ENCODE measurements at regions not wholly inside any gene's neighbourhood (a gene's known extent, or its start where the extent isn't known, plus 50 kb on each side); places are given as distances from the start of the nearest gene placed in this dataset.

DNA sequence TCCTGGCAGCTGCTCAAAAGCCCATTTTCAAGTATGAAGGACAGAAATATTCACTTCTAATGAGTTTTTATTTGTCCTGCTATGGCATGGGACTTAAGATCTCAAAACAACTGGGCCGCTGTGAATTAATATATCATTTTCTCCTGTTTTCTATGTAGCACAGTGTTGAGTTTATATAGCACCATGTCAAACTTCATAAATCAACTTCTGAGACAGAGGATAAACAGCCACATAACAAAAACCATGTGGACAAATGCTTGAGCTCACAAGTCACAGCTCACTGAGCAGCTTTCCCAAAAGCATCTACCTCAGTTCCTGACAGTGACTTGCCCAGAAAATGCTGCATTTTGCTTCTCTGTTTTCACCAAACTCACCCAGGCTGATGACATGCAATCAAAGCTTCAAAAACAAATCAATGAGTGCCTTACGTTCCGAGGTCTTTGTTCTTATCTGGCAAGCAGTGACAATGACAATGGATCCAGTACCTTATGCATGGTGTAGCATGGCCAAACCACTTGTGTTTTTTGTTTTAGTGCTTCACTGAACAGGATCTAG, 722.6 kb downstream of the LRRIQ3 start:
- no peak for TF ChIP-seq EZH2 (IDR thresholded peaks at IDR 0.05; ENCODE audit: borderline replicate concordance, low read length)
- TF ChIP-seq, protein P1, sequence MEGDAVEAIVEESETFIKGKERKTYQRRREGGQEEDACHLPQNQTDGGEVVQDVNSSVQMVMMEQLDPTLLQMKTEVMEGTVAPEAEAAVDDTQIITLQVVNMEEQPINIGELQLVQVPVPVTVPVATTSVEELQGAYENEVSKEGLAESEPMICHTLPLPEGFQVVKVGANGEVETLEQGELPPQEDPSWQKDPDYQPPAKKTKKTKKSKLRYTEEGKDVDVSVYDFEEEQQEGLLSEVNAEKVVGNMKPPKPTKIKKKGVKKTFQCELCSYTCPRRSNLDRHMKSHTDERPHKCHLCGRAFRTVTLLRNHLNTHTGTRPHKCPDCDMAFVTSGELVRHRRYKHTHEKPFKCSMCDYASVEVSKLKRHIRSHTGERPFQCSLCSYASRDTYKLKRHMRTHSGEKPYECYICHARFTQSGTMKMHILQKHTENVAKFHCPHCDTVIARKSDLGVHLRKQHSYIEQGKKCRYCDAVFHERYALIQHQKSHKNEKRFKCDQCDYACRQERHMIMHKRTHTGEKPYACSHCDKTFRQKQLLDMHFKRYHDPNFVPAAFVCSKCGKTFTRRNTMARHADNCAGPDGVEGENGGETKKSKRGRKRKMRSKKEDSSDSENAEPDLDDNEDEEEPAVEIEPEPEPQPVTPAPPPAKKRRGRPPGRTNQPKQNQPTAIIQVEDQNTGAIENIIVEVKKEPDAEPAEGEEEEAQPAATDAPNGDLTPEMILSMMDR (IDR thresholded peaks at IDR 0.05; ENCODE audit: low read length): no peak

Measured in OCI-LY1 (cell line).